Coronary artery (tissue), 2 donors: ENCODE measurements at regions not wholly inside any gene's neighbourhood (a gene's known extent, or its start where the extent isn't known, plus 50 kb on each side); places are given as distances from the start of the nearest gene placed in this dataset.

Experiments
- DNase-seq: peaks from one replicate; pipeline ENCODE4 v3.0.0-alpha.2; 2017; ENCODE audit warnings: low spot score
- H3K27ac ChIP-seq, 2 donors: fragments of 200-600 bp; sonication (generic); one replicate each; pipeline ENCODE4 v1.5.1; 2016 to 2019
- H3K4me3 ChIP-seq: fragments of 200-600 bp; sonication (generic); 2 replicates; pipeline ENCODE4 v1.5.1; 2016; ENCODE audit warnings: mild to moderate bottlenecking, moderate library complexity
- CTCF ChIP-seq: fragments of 200-600 bp; sonication (generic); IDR thresholded peaks from one replicate; pipeline ENCODE4 v1.5.1; 2019; ENCODE audit warnings: antibody characterized with exemption

- no peak for DNase-seq
- Histone ChIP-seq H3K27ac (no peak overlapping the region), H3K4me3 (no peak overlapping the region)
- TF ChIP-seq CTCF: no peak
Measured at GRCh38 chr2:187224989-187225388, 223.1 kb downstream of the CALCRL start.

DNA sequence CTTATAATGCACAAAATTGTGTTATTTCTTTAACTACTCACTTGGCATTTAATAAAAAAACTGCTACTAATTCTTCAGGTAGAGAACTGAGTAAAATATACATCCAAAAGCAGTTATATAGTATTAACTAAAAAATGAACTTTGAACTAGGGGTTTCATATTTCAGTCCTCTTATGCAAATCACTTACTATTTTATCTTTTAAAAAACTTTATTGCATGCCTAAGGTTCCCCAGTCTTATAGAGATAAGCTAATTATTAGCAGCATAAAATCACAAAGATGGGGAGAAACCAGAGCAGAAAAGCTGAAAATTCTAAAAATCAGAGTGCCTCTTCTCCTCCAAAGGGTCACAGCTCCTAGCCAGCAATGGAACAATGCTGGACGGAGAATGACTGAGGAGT is 228.0 kb downstream of the CALCRL start:
- no peak overlapping the region for H3K27ac ChIP-seq
- no peak for TF ChIP-seq CTCF
- no peak overlapping the region for H3K4me3 ChIP-seq
- no peak for DNase-seq

DNA sequence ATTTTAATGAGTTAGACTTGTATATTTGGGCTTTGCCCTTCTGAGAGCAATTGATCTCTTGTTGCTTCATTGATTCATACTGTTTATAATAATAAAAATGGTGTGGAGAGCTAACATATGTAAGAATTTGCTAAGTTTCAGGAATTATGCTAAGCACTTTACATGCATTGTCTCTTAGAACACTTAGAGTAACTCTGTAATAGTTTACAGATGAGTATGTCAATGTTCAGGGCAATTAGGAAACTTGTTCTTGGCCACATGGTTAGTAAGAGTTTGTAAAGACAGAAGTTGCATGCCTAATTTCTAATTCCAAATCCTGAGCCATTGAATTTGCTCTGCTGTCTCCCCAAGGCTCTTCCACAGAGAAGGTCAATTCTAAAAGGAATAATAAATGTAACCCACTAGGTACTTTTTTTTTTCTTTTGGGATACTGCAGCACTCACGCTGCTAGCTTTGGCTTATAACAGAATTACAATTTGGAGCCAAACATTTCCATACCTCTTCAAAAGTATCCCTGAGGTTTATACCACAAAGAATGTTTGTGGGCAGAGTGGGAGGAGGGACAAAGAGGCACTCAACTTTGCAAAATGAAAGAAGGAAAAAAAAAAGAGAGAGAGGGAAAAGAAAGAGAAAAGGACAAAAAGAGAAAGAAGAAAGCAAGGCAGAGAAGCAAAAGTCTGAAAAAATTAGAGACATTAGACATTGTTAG is 232.4 kb downstream of the CALCRL start:
- DNase-seq: no peak
- Histone ChIP-seq H3K27ac (no peak overlapping the region), H3K4me3 (no peak overlapping the region)
- TF ChIP-seq CTCF: no peak

DNA sequence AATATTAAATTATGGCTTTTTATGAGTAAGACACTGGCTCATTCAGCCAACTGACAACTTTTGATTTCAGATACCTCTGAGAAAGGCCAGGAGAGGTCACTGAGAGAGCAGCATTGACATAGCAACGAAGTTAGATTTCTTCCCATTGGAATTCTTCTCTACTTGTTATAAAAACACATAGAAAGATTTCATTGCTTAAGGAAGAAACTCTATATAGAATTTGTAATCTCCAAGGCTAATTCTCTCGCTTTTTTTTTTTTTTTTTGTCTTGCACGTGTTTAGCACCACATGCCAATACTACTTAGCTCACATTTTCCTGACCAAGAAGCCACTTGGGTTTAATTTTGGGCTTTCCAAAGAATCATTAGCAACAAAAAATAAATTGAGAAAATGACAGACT is 233.7 kb downstream of the CALCRL start:
- no peak for DNase-seq
- no peak for TF ChIP-seq CTCF
- Histone ChIP-seq H3K4me3 (no peak overlapping the region), H3K27ac (no peak overlapping the region)

GRCh38 chr2:187213798-187214197 is 234.3 kb downstream of the CALCRL start:
- no peak for TF ChIP-seq CTCF
- H3K4me3 ChIP-seq: no peak overlapping the region
- no peak overlapping the region for H3K27ac ChIP-seq
- DNase-seq: no peak

DNA sequence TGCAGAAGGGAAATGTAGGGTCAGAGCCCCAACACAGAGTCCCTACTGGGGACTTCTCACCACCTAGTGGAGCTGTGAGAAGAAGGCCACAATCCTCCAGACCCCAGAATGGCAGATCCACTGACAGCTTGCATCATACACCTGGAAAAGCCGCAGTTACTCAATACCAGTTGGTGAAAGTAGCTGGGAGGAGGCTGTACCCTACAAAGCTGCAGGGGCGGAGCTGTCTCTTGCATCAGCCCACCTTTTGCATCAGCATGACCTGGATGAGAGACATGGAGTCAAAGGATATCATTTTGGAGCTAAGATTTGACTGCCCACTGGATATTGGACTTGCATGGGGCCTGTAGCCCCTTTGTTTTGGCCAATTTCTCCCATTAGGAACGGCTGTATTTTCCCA is 237.3 kb downstream of the CALCRL start:
- H3K27ac ChIP-seq: no peak overlapping the region
- H3K4me3 ChIP-seq: no peak overlapping the region
- no peak for DNase-seq
- no peak for TF ChIP-seq CTCF

GRCh38 chr2:187208199-187208785 is 239.8 kb downstream of the CALCRL start:
- no peak overlapping the region for H3K4me3 ChIP-seq
- no peak for DNase-seq
- TF ChIP-seq CTCF: no peak
- no peak overlapping the region for H3K27ac ChIP-seq
